GM12874 (cell line): ENCODE measurements at regions not wholly inside any gene's neighbourhood (a gene's known extent, or its start where the extent isn't known, plus 50 kb on each side); places are given as distances from the start of the nearest gene placed in this dataset.

Source experiments
- TF ChIP-seq, protein P1 (sequence below): IDR thresholded peaks from 2 replicates; pipeline ENCODE4 v1.5.1; 2011; ENCODE audit warnings: low read depth, mild to moderate bottlenecking, control low read depth, low read length, moderate library complexity; ENCODE audit not compliant: insufficient read depth

DNA sequence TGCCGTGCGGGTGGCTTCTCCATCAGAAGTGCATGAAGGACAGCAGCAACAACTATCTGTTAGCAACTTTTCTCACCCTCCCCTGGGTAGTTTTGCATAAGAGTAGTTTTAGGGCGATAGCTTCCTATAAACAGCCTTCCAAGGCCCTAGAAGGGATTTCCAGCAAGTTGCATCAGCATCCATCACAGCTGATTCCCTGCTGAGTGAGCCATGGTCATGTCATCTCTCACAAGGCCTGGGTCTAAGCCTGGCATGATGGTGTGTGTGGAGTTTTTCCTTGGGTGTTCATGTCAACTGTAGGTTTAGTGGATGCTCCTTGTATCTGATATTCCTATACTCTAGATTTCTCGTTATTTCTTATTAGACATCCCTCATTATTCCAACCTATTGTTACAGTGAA lies 2324.7 kb upstream of the AGA start:
- TF ChIP-seq, protein P1, sequence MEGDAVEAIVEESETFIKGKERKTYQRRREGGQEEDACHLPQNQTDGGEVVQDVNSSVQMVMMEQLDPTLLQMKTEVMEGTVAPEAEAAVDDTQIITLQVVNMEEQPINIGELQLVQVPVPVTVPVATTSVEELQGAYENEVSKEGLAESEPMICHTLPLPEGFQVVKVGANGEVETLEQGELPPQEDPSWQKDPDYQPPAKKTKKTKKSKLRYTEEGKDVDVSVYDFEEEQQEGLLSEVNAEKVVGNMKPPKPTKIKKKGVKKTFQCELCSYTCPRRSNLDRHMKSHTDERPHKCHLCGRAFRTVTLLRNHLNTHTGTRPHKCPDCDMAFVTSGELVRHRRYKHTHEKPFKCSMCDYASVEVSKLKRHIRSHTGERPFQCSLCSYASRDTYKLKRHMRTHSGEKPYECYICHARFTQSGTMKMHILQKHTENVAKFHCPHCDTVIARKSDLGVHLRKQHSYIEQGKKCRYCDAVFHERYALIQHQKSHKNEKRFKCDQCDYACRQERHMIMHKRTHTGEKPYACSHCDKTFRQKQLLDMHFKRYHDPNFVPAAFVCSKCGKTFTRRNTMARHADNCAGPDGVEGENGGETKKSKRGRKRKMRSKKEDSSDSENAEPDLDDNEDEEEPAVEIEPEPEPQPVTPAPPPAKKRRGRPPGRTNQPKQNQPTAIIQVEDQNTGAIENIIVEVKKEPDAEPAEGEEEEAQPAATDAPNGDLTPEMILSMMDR = no peak

DNA sequence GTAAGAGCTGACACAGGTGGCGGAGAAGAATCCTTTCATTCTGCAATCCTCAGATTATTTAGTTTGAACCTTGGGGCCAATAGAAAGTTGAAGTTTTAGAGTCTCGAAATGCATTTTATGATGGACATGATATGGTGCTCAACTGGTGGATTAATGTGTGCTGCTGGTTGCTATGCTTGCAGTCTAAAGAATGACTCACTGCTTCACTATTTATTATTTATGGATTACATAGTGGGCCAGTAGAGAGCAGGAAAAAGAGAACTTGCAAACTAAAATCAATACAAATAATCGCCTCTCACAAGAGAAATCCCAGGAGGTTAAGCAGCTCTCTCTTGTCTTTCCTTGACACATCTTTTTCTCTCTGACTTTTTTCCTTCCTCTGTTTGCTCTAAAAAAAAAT lies 2326.8 kb upstream of the AGA start:
- TF ChIP-seq, protein P1 = no peak

DNA sequence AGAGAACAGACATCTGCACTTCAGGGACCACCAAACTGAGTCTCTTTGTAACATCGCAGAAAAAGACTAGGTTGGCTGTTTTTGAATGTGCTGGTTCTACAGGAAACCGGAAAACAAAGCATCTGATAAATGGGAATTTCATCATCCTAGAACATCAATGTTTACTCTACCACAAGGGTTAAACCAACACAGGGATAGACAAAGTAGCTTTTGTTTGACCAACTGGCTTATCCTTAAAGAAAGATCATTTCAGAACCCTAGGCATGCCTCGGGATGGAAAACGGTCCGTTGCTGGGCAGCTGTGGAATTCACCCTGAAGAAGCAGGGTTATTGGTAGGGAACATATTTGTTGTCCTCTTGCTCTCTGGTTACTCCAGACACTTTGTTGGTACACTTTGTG lies 2355.5 kb upstream of the AGA start:
- TF ChIP-seq, protein P1 = no peak

DNA sequence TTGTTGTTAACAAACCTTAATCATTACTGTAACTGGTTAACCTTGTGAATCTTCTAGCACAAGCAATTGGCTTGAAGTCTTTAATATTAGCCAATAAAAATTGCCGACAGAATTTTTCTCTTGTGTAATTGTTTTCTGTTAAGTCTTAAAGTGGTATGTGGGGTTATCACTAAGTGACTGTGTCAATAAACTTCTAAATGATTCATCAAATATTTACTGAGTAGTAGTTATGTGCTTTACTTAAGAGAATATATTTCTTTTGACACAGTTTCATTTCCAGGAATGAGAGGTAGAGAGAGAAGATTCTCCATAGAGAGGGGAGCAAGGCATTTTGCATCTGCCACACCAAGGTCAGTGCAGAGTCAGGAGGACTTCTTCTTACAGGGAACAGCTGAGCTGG lies 2361.6 kb upstream of the AGA start:
- TF ChIP-seq, protein P1 = no peak

DNA sequence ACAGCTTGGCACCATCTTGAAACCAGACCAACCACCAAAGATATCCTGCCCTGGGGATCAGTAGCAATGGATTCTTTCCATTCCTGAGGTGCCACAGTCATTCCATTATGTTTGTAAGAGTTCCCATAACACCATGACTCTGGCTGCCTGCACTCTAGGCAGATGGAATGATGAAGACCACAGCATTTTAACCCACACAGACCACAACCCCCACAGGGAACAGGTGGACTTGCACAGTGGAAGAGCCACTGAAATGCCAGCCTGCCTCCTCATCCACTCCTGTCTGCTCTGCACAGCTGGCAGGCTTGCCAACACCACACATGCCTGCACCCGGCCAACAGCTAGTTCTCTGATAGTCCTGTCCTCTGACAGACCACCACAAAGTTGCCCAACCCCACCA lies 2362.2 kb upstream of the AGA start:
- TF ChIP-seq, protein P1 = no peak

DNA sequence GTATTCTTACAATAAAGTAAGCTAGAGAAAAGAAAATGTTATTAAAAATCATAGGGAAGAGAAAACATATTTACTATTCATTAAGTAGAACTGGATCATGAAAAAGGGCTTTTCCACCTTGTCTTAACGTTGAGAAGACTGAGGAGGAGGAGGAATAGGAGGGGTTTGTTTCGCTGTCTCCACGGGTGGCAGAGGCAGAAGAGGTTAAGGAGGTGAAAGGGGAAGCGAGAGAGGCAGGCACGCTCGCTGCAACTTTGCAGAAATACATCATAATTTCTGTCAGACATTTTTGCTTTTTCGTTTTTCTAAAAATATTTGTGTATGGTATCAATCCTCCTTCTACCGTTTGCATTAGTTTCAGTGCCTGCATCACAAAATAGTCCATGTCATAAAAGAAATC lies 2375.1 kb upstream of the AGA start:
- TF ChIP-seq, protein P1 = no peak

DNA sequence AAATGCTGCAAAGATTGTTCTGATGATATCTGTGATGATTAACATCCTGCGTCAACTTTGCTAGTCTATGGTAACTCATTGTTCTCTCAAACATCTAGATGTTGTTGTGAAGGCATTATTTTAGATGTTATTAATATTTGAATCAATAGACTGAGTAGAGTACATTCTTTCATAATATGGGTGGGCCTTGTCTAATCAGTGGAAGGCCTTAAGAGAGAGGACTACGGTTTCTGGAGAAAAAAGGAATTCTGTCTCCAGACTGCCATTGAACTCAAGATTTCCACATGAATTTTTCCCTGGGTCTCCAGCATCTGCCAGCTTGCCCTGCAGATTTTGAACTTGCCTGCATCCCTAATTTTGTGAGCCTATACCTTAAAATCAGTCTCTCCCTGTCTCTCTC lies 2381.1 kb upstream of the AGA start:
- TF ChIP-seq, protein P1 = no peak

DNA sequence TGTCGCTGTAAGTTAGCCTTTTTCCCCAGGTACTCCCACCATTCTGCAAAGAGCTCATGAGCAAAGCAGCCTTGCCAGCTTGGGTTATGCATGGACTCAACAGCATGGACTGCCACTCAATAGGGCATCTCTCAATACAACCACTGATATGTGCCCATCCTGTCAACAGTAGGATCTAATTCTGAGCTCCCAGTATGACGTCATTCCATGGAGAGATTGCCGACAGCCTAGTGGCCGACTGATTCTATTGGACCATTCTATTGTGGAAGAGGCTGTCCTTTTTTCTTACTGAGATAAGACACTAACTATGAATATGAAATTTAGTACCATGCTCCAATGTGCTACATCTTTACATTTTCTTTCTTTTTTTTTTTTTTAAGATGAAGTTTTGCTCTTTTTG lies 2389.0 kb upstream of the AGA start:
- TF ChIP-seq, protein P1 = no peak
